NCI-H82 (cell line): ENCODE measurements at regions not wholly inside any gene's neighbourhood (a gene's known extent, or its start where the extent isn't known, plus 50 kb on each side); places are given as distances from the start of the nearest gene placed in this dataset.
"Not testable (repeated sequence)": the region's sequence is repeated elsewhere in the genome, so short reads cannot be mapped to it uniquely, and the experiment has no call there.

Source experiments
- DNase-seq: peaks from one replicate; lab custom pipeline; 2025; lab: John Stamatoyannopoulos, UW

DNA sequence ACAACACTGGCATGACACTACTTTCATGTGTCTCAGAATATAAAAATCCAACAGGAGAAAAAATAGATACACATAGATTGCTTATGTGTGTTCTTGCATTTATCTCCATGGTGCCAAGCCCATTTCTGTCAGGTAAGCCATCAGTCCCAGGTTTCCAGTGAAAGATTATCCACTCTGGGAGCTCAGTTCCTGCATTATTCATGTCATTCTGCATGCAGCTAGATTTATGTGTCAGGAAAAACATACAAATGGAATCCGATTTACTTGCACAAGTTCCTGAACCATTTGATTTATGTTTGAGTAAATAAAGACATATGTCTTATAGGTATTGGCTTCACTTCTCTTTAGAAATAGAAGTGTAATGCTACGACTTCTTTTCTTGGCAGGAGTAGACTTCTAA lies 569.7 kb downstream of the KCNJ2 start:
- DNase-seq: no peak

DNA sequence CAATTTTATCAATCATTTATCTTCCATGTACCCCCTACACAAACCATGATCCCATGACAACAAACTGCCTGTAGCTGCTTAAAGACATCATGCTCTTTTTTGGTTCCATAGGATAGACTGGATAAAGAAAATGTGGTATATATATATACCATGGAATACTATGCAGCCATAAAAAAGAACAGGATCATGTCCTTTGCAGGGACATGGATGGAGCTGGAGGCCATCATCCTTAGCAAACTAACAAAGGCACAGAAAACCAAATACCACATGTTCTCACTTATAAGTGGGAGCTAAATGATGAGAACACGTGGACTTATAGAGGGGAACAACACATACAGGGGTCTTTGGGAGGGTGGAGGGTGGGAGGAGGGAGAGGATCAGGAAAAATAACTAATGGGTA lies 577.2 kb downstream of the KCNJ2 start:
- not testable (repeated sequence) for DNase-seq

GRCh38 chr17:70750983-70751382 lies 581.7 kb downstream of the KCNJ2 start:
- DNase-seq: no peak

DNA sequence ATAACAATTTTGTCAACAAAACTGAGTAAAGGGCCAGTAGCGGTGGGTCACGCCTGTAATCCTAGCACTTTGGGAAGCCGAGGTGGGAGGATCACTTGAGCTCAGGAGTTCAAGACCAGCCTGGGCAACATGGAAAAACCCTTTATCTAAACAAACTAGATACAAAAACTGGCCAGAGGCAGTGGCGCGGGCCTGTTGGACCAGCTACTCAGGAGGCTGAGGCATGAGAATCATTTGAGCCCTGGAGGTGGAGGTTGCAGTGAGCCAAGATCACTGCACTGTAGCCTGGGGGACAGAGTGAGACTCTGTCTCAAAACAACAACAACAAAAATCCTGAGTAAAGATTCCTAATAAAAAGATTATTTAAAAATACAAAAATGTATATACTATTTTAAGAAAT lies 583.1 kb downstream of the KCNJ2 start:
- not testable (repeated sequence) for DNase-seq

- no peak for DNase-seq
Observed at GRCh38 chr17:70752966-70753467, 583.7 kb downstream of the KCNJ2 start.

DNA sequence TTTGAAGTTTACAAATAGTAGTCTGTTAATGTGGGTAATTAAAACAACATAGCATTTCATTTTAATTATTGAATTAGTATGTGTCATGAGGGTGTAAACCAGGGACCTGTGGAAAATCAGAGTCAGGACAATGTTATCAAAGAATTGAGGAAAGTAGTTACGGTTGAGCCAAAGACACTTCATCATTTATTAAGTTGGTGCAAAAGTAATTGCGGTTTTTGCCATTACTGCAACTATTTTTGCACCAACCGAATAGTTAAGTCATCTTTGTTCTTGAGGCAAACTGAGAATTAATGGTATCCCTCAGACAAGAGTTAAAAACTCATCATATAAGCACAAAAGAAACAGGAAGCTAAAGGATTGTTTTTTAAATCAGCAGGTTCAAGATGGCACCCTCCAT lies 593.7 kb downstream of the KCNJ2 start:
- no peak for DNase-seq

GRCh38 chr17:70767102-70767701 lies 597.9 kb downstream of the KCNJ2 start:
- peak; percentile 38 for DNase-seq

GRCh38 chr17:70769956-70770355 lies 600.6 kb downstream of the KCNJ2 start:
- no peak for DNase-seq

DNA sequence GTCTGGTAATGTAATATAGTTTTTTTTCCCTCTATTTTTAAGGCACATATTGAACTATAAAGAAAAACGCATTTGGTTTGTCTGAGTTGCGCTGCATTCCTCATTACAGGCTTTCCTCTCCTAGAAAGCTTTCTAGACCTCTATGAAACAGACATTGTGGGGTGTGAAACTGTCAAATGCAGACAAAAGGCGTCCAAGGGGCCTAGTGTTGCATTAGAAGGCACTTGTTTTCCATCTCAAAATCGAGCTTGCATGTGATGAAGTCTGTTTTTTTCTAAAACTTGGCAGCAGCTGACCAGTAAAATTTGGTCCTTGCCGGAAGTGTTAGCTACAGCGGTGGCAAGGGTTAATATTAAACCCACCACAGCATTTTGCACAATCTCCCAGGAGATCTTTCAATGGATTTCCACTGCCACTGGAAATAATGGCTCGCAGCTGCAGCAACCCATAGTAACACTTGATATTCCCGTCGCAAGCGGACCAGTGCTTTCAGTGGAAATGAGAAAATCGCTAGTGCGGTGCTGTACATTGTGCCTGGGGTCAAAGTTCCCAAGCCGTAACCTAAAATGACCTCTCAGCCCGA lies 602.6 kb downstream of the KCNJ2 start:
- DNase-seq: no peak

DNA sequence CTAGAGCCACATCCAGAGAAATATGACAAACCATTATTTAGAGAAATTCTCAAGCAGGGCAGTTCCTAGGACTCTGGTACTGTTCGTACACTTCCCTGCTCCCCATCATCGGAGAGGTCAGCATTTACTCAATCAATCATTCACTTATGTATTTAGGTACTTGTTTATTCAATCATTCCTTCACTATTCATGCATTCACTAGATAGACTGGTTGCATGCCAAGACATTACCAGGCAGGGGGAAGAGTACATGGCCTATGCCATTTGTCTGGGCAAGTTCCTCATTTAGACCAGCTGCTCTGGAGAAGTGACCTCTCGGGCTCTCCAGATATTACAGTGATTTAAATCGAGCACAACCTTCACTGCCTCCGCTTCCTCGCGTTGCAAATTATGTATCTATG lies 603.4 kb downstream of the KCNJ2 start:
- no peak for DNase-seq

GRCh38 chr17:70773258-70773657 lies 603.9 kb downstream of the KCNJ2 start:
- no peak for DNase-seq

- no peak for DNase-seq
Observed at GRCh38 chr17:70774339-70775117, 605.2 kb downstream of the KCNJ2 start.

- DNase-seq: peak; percentile 12
Observed at GRCh38 chr17:70775679-70776078, 606.3 kb downstream of the KCNJ2 start.

GRCh38 chr17:70776441-70776840 lies 607.1 kb downstream of the KCNJ2 start:
- no peak for DNase-seq

DNA sequence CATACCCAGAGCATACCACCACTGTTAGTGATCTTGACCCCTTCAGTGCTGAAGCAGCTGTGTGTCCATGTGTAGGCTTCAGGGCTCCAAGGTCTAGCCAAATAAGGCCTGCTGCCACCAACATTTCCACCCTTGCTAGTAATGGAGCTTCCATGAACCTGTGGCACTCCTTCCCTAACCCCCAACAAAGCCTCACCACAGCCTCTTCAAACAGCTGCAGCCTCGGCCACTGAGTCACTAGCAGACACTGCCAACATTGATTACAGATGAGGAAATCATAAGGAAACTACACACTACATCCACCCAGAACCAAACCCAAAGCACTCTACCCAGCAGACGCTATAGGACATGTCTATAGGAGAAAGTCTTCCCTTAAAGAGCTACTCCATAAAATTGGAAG lies 610.7 kb downstream of the KCNJ2 start:
- DNase-seq: no peak

- DNase-seq: no peak
Observed at GRCh38 chr17:70786081-70786480, 616.7 kb downstream of the KCNJ2 start.

DNA sequence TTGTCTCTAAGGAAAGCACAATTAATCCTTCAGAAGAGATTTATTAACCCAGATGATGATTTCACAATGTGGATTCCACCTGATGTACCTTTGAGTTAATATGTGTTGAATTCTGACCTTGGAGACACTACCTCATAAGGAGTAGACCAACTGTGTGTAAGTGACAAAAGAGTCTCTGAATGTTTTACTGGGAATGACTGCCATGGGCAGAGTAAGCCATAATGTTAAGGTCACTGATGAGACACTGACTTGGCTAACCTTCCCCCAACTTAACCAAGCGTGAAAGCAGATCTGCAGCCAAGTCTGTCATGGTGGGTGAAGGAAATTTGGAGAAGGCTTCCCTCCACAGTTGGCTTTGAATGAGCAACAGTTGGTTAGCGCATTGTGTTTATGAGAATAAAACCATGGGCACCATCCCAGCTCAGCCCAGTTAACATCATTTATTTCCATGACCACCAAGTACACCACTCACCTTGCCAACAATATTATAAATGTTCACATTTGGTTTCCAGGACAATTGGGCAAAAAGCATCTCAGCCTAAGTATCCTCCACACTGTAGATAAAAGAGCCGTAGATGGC lies 618.5 kb downstream of the KCNJ2 start:
- DNase-seq: no peak

- no peak for DNase-seq
Observed at GRCh38 chr17:70791748-70792443, 622.6 kb downstream of the KCNJ2 start.

DNA sequence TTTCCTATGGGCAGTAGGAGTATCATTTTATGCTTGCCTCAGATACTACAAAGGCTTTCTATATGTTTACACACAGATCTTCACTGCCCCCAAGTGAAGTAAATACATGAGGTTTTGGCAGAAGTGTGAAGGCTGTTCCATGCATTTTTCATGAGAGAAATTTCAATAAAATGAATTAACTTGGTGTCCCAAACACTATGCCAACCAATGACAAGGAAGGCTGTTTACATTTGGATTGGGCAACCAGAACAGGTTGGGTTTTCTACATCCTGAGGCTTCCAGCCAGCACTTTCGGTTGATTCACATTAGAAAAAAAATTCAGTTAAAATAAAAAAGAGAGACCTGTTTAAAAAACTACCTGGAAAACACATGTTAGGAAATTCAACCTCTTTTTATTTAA lies 625.4 kb downstream of the KCNJ2 start:
- no peak for DNase-seq

DNA sequence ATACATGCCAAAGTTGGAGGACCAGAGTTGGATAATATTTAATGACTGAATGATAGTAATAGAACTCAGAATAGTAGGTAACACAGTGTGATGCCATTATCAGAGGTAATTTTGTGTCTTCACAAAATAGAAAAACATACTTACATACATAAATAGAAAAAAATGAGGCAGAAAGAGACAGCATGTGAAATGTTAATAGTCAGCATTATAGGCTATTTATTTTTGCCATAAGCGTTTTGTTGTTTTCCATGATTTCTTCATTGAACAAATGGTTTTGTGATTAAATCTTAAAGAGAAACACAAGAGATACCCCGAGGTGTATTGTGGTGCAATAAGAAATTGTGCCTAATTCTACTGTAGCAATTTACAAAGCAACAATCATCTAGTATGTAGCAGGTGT lies 626.3 kb downstream of the KCNJ2 start:
- no peak for DNase-seq

DNA sequence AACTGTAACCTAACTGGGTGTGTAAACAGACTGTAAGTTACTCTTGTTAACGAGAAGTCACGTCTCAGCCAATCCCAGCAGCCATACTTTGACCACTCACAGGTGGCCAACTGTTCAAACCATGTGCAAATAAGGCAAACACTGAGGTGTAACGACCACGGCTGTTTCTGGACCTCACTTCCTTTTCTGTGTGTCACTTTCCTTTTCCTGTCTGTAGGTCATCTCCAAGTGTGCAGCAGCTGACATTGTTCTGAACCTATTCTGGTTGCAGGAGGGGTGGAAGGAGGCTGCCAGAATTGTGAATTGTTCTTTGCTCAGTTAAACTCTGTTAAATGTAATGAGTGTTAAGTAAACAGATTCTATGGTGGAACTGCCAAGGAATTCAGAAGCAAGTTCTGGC lies 627.4 kb downstream of the KCNJ2 start:
- no peak for DNase-seq

DNA sequence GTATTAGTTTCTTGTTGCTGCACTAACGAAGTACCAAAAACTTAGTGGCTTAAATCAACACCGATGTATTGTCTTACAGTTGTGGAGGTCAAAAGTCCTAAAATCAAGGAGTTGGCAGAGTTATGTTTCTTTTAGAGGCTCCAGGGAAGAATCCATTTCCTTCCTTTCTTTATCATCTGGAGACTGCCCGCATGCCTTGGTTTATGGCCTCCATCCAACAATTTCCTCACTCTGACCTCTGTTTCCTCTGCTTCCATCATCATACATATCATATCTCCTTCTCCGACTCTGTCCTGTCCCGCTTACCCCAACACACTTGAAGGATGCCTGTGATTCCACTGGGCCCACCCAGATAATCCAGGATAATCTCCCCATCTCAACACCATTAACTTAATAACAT lies 627.8 kb downstream of the KCNJ2 start:
- peak; percentile 63 for DNase-seq
